CD4-positive, CD25-positive, alpha-beta regulatory T cell (primary cell): ENCODE measurements at regions not wholly inside any gene's neighbourhood (a gene's known extent, or its start where the extent isn't known, plus 50 kb on each side); places are given as distances from the start of the nearest gene placed in this dataset.

Experiments
- ATAC-seq, 2 donors: fragments of 150-1000 bp; cut with Tn5 transposase; one replicate each; pipeline ENCODE4 v1.10.0; 2021; ENCODE audit warnings: low read depth in 2 of 2, moderate number of reproducible peaks in 2 of 2, moderate library complexity in 1 of 2
- DNase-seq, 3 donors: peaks; one replicate each; pipeline versions ENCODE4 v3.0.0 to v3.0.0-alpha.2; 2012 to 2022; ENCODE audit warnings: mixed read lengths in 1 of 3
- H3K27ac ChIP-seq: one replicate; pipeline ENCODE4 v1.7.0; 2013; ENCODE audit warnings: mild to moderate bottlenecking, low read length; ENCODE audit not compliant: insufficient read depth, poor library complexity, severe bottlenecking
- H3K27me3 ChIP-seq: one replicate; pipeline ENCODE4 v1.7.0; 2013; ENCODE audit warnings: low read length; ENCODE audit not compliant: control insufficient read depth, insufficient read depth
- H3K36me3 ChIP-seq: one replicate; pipeline ENCODE4 v1.7.0; 2013; ENCODE audit warnings: mild to moderate bottlenecking, low read length, moderate library complexity; ENCODE audit not compliant: control insufficient read depth, insufficient read depth
- H3K4me1 ChIP-seq: 2 replicates; pipeline ENCODE4 v1.7.0; 2013; ENCODE audit warnings: mild to moderate bottlenecking, low read length; ENCODE audit not compliant: insufficient read depth, control insufficient read depth, poor library complexity, severe bottlenecking
- H3K4me3 ChIP-seq: one replicate; pipeline ENCODE4 v1.7.0; 2013; ENCODE audit warnings: low read depth, mild to moderate bottlenecking, low read length, moderate library complexity
- H3K9me3 ChIP-seq, 2 experiments: 1 replicate in 1 of 2; 2 replicates in 1 of 2; pipeline ENCODE4 v1.7.0; 2013; ENCODE audit warnings: low read length in 2 of 2, mild to moderate bottlenecking in 1 of 2, moderate library complexity in 1 of 2; ENCODE audit not compliant: control insufficient read depth in 2 of 2
- H3K27ac Mint-ChIP-seq, 3 donors: one replicate each; pipeline ENCODE4 v1.8.0; 2020 to 2022; ENCODE audit warnings: mild to moderate bottlenecking in 3 of 3, mixed read lengths in 3 of 3, moderate library complexity in 2 of 3
- H3K27me3 Mint-ChIP-seq: one replicate; pipeline ENCODE4 v1.8.0; 2022; ENCODE audit warnings: mild to moderate bottlenecking, mixed read lengths
- H3K36me3 Mint-ChIP-seq: one replicate; pipeline ENCODE4 v1.8.0; 2020; ENCODE audit warnings: mixed read lengths
- H3K4me1 Mint-ChIP-seq, 4 donors: one replicate each; pipeline ENCODE4 v1.8.0; 2020 to 2022; ENCODE audit warnings: mixed read lengths in 4 of 4, mild to moderate bottlenecking in 1 of 4
- H3K4me3 Mint-ChIP-seq, 4 donors: one replicate each; pipeline ENCODE4 v1.8.0; 2020 to 2022; ENCODE audit warnings: mild to moderate bottlenecking in 4 of 4, mixed read lengths in 4 of 4, moderate library complexity in 3 of 4
- H3K9me3 Mint-ChIP-seq, 7 donors: one replicate each; pipeline ENCODE4 v1.8.0; 2020 to 2022; ENCODE audit warnings: mixed read lengths in 7 of 7, mild to moderate bottlenecking in 3 of 7, moderate library complexity in 2 of 7

GRCh38 chr6:165988302-165988756 lies 179.3 kb downstream of the TBXT start:
- Histone ChIP-seq H3K4me3 (no peak overlapping the region), H3K27me3 (peaks cover 2% of the 10 kb centered on the region), H3K27ac (no peak overlapping the region), H3K9me3 (no peaks in the 10 kb centered on the region), H3K4me1 (no peaks in the 10 kb centered on the region), H3K36me3 (no peaks in the 10 kb centered on the region)
- Mint-ChIP-seq H3K4me3 (no peak overlapping the region), H3K4me1 (peaks cover 0 to 11% (median 2%) of the 10 kb centered on the region in 4 donors), H3K9me3 (peaks cover 0 to 4% (median 0%) of the 10 kb centered on the region in 7 donors), H3K27ac (no peak overlapping the region), H3K27me3 (peaks cover 32% of the 10 kb centered on the region), H3K36me3 (no peaks in the 10 kb centered on the region)
- ATAC-seq (no peak), DNase-seq (no peak)

- peaks cover 0 to 11% (median 2%) of the 10 kb centered on the region in 4 donors for H3K4me1 Mint-ChIP-seq
- ATAC-seq = no peak
- Histone ChIP-seq H3K27me3 (peaks cover 4% of the 10 kb centered on the region), H3K9me3 (no peaks in the 10 kb centered on the region), H3K36me3 (no peaks in the 10 kb centered on the region), H3K4me1 (no peaks in the 10 kb centered on the region), H3K27ac (no peak overlapping the region), H3K4me3 (no peak overlapping the region)
- H3K27ac Mint-ChIP-seq = no peak overlapping the region
- no peak overlapping the region for H3K4me3 Mint-ChIP-seq
- peaks cover 32% of the 10 kb centered on the region for H3K27me3 Mint-ChIP-seq
- DNase-seq = no peak
- H3K36me3 Mint-ChIP-seq = no peaks in the 10 kb centered on the region
- peaks cover 0 to 4% (median 0%) of the 10 kb centered on the region in 7 donors for H3K9me3 Mint-ChIP-seq
Measured at GRCh38 chr6:165987483-165988301, 180.0 kb downstream of the TBXT start.

GRCh38 chr6:165986914-165987482 lies 180.7 kb downstream of the TBXT start:
- Mint-ChIP-seq H3K27me3 (peaks cover 34% of the 10 kb centered on the region), H3K27ac (no peak overlapping the region), H3K4me1 (peaks cover 0 to 11% (median 2%) of the 10 kb centered on the region in 4 donors), H3K4me3 (peak overlapping the region in 1 of 4 donors; percentile 49), H3K36me3 (no peaks in the 10 kb centered on the region), H3K9me3 (peaks cover 0 to 4% (median 0%) of the 10 kb centered on the region in 7 donors)
- Histone ChIP-seq H3K4me3 (no peak overlapping the region), H3K4me1 (no peaks in the 10 kb centered on the region), H3K36me3 (no peaks in the 10 kb centered on the region), H3K9me3 (no peaks in the 10 kb centered on the region), H3K27me3 (peaks cover 4% of the 10 kb centered on the region), H3K27ac (no peak overlapping the region)
- ATAC-seq (no peak), DNase-seq (no peak)

- Mint-ChIP-seq H3K27ac (no peak overlapping the region), H3K9me3 (peaks cover 0 to 4% (median 0%) of the 10 kb centered on the region in 7 donors), H3K4me3 (peak overlapping the region in 1 of 4 donors; percentile 49), H3K27me3 (peaks cover 39% of the 10 kb centered on the region), H3K4me1 (peaks cover 0 to 11% (median 2%) of the 10 kb centered on the region in 4 donors), H3K36me3 (no peaks in the 10 kb centered on the region)
- Histone ChIP-seq H3K4me1 (no peaks in the 10 kb centered on the region), H3K36me3 (no peaks in the 10 kb centered on the region), H3K27me3 (peaks cover 4% of the 10 kb centered on the region), H3K4me3 (no peak overlapping the region), H3K9me3 (no peaks in the 10 kb centered on the region), H3K27ac (no peak overlapping the region)
- ATAC-seq = no peak
- DNase-seq = no peak
Measured at GRCh38 chr6:165986311-165986913, 181.2 kb downstream of the TBXT start.

- peaks cover 40% of the 10 kb centered on the region for H3K27me3 Mint-ChIP-seq
- peaks cover 0 to 4% (median 0%) of the 10 kb centered on the region in 7 donors for H3K9me3 Mint-ChIP-seq
- ATAC-seq (no peak), DNase-seq (no peak)
- H3K36me3 Mint-ChIP-seq = no peaks in the 10 kb centered on the region
- H3K27me3 ChIP-seq = peaks cover 4% of the 10 kb centered on the region
- no peak overlapping the region for H3K27ac ChIP-seq
- H3K27ac Mint-ChIP-seq = no peak overlapping the region
- no peaks in the 10 kb centered on the region for H3K9me3 ChIP-seq
- no peaks in the 10 kb centered on the region for H3K4me1 ChIP-seq
- H3K36me3 ChIP-seq = no peaks in the 10 kb centered on the region
- H3K4me3 ChIP-seq = no peak overlapping the region
- no peak overlapping the region for H3K4me3 Mint-ChIP-seq
- H3K4me1 Mint-ChIP-seq = peaks cover 0 to 11% (median 2%) of the 10 kb centered on the region in 4 donors
Measured at GRCh38 chr6:165985806-165986299, 181.8 kb downstream of the TBXT start.

- ATAC-seq (no peak), DNase-seq (no peak)
- H3K27me3 Mint-ChIP-seq = peaks cover 36% of the 10 kb centered on the region
- peaks cover 4% of the 10 kb centered on the region for H3K27me3 ChIP-seq
- peaks cover 0 to 11% (median 2%) of the 10 kb centered on the region in 4 donors for H3K4me1 Mint-ChIP-seq
- no peak overlapping the region for H3K4me3 ChIP-seq
- peaks cover 0 to 4% (median 0%) of the 10 kb centered on the region in 7 donors for H3K9me3 Mint-ChIP-seq
- no peak overlapping the region for H3K27ac ChIP-seq
- H3K4me3 Mint-ChIP-seq = no peak overlapping the region
- H3K36me3 Mint-ChIP-seq = no peaks in the 10 kb centered on the region
- H3K9me3 ChIP-seq = no peaks in the 10 kb centered on the region
- no peaks in the 10 kb centered on the region for H3K4me1 ChIP-seq
- no peak overlapping the region for H3K27ac Mint-ChIP-seq
- no peaks in the 10 kb centered on the region for H3K36me3 ChIP-seq
Measured at GRCh38 chr6:165985281-165985805, 182.3 kb downstream of the TBXT start.

- Histone ChIP-seq H3K9me3 (no peaks in the 10 kb centered on the region), H3K4me3 (no peak overlapping the region), H3K4me1 (no peaks in the 10 kb centered on the region), H3K36me3 (no peaks in the 10 kb centered on the region), H3K27me3 (peaks cover 4% of the 10 kb centered on the region), H3K27ac (no peak overlapping the region)
- Mint-ChIP-seq H3K4me1 (peaks cover 0 to 11% (median 2%) of the 10 kb centered on the region in 4 donors), H3K9me3 (peaks cover 0 to 3% (median 0%) of the 10 kb centered on the region in 7 donors), H3K4me3 (no peak overlapping the region), H3K36me3 (no peaks in the 10 kb centered on the region), H3K27ac (no peak overlapping the region), H3K27me3 (peaks cover 31% of the 10 kb centered on the region)
- DNase-seq (no peak), ATAC-seq (no peak)
Measured at GRCh38 chr6:165984729-165985275, 182.8 kb downstream of the TBXT start.
